RWPE1 (cell line): ENCODE measurements at regions not wholly inside any gene's neighbourhood (a gene's known extent, or its start where the extent isn't known, plus 50 kb on each side); places are given as distances from the start of the nearest gene placed in this dataset.

Experiments used
- CTCF ChIA-PET: fragments of 350-600 bp; sonication (Branson Sonifier 250); formaldehyde crosslinking; extraction: SDS; loops from one replicate; lab custom pipeline; 2021; lab: Yijun Ruan, JAX
- POLR2A ChIA-PET: fragments of 400-600 bp; formaldehyde crosslinking; extraction: SDS; loops from one replicate; lab custom pipeline; 2020; ENCODE audit warnings: antibody characterized with exemption; ENCODE audit not compliant: low non-redundant PET; lab: Yijun Ruan, JAX
- DNase-seq: peaks from one replicate; pipeline ENCODE4 v3.0.0; 2012; ENCODE audit warnings: low spot score
- H3K27ac ChIP-seq: fragments of 450-650 bp; 2 replicates; pipeline ENCODE4 v1.5.1; 2017
- CTCF ChIP-seq: fragments of 450-650 bp; conservative IDR thresholded peaks from 2 replicates; pipeline ENCODE4 v1.5.1; 2017; ENCODE audit warnings: low read depth, mild to moderate bottlenecking

DNA sequence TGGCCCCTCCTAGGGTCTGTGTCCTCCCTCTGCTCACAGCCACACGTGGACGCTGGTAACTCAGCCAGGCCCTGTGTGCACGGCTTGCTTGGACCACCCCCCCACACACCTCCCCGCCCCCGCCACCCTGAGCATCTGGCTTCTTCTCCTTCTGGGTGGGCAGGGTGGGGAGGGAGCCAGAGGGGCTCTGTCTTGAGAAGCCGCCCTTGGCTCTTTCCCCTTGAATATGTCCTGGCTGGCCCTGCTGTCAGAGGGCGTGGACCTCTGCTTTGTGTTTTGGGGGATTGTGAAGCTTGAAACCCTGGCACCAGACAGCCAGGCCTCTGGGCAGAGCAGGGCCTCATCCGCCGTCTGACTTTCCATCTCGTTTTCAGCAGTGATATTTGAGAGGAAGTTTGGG lies 72.1 kb downstream of the GLI2 start:
- H3K27ac ChIP-seq = no peak overlapping the region
- no peak for TF ChIP-seq CTCF
- ChIA-PET POLR2A (no interaction called here), CTCF (no interaction called here)
- no peak for DNase-seq

DNA sequence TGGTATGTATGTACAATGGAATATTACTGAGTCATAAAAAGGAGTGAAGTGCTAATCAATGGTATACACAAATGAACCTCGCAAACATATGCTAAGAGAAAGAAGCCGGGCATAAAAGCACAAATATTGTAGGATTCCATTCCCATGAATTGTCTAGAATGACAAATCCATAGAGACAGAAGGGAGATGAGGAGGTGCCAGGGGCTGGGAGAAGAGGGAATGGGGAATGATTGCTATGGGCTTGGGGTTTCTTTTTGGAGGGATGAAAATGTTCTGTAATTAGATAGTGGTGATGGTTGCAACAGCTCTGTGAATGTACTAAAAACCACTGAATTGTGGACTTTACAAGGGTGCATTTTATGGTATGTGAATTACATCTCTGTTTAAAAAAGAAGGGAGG lies 73.5 kb downstream of the GLI2 start:
- POLR2A ChIA-PET = no interaction called here
- no peak for TF ChIP-seq CTCF
- no peak for DNase-seq
- H3K27ac ChIP-seq = no peak overlapping the region
- CTCF ChIA-PET = interaction anchor here (1.1 kb wide), 1 partner anchor 16 kb away, joined by 3 read pairs; no protein-coding TSS in a partner anchor

DNA sequence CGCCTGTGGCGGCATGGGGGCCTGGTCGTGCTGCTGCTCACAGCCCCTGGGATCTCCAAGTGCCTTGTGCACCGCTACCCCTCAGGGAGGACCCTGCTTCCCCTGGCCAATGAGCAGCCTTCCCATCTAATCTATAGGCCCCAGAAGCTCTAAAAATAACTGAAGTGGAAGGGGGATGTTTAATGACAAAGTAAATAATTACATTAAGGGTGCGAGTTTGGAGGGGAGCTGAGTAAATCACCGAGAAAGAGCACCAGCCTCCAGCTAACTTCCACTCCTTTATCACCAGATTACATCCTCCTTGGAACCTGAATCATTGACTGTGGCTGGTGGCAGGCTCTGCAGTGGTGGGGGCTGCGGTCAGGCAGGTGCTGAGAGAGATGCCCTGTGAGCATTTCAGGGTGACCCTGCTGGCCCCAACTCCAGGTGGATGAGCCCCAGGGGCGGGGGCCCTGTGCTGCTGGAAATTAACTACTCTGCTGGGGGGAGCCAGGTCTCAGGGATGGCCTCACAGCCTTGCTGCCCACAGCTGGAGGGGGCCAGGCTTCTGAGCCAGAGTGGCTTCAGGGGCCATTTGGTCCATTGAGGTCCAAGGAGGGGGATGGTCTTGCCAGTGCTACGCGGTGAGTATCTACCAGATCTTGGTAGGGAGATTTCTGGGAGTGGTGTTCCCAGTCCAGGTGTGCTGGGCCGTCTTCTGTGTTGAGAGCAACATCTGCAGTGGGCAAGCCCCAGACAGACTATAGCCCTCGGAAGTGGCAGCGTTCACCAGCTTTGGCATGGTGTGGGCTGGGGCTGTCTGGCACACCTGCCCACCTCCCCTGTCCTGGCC lies 74.2 kb downstream of the GLI2 start:
- DNase-seq = no peak
- no peak for TF ChIP-seq CTCF
- POLR2A ChIA-PET = no interaction called here
- CTCF ChIA-PET = interaction anchor here (1.1 kb wide), 1 partner anchor 16 kb away, joined by 3 read pairs; no protein-coding TSS in a partner anchor
- no peak overlapping the region for H3K27ac ChIP-seq

GRCh38 chr2:120810639-120811038 lies 75.0 kb downstream of the GLI2 start:
- no peak overlapping the region for H3K27ac ChIP-seq
- ChIA-PET POLR2A (no interaction called here), CTCF (interaction anchor here (0.7 kb wide), 1 partner anchor 73 kb away, joined by 3 read pairs; no protein-coding TSS in a partner anchor)
- TF ChIP-seq CTCF = no peak
- DNase-seq = no peak

- no peak for DNase-seq
- ChIA-PET CTCF (no interaction called here), POLR2A (interaction anchor here (0.5 kb wide), 1 partner anchor 23 kb away, joined by 4 read pairs; no protein-coding TSS in a partner anchor)
- no peak for TF ChIP-seq CTCF
- no peak overlapping the region for H3K27ac ChIP-seq
Measured at GRCh38 chr2:120812866-120813265, 77.2 kb downstream of the GLI2 start.

DNA sequence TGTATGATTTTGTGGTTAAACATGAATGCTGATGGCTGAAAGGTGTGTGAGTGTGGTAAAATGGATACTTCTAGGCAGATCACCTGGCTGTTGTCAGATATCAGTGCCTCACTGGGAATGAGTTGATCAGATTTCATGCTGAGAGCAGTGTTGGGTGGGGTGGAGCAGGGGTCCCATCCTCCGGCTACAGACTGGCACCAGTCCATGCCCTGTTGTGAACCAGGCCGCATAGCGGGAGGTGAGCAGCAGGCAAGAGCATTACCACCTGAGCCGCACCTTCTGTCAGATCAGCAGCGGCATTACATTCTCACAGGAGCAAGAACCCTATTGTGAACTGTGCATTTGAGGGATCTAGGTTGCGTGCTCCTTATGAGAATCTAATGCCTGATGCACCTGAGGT lies 78.7 kb downstream of the GLI2 start:
- POLR2A ChIA-PET = no interaction called here

More for the DNA sequence above, 78.7 kb downstream of the GLI2 start:
- CTCF ChIA-PET = no interaction called here
- H3K27ac ChIP-seq = no peak overlapping the region
- no peak for DNase-seq
- no peak for TF ChIP-seq CTCF
